Activated CD4-positive, alpha-beta T cell treated with anti-CD3 and anti-CD28 coated beads for 4 hours (primary cell): ENCODE measurements at regions not wholly inside any gene's neighbourhood (a gene's known extent, or its start where the extent isn't known, plus 50 kb on each side); places are given as distances from the start of the nearest gene placed in this dataset.

Source experiments
- DNase-seq, 2 donors: peaks; one replicate each; pipeline ENCODE4 v3.0.0-alpha.2; 2020

DNA sequence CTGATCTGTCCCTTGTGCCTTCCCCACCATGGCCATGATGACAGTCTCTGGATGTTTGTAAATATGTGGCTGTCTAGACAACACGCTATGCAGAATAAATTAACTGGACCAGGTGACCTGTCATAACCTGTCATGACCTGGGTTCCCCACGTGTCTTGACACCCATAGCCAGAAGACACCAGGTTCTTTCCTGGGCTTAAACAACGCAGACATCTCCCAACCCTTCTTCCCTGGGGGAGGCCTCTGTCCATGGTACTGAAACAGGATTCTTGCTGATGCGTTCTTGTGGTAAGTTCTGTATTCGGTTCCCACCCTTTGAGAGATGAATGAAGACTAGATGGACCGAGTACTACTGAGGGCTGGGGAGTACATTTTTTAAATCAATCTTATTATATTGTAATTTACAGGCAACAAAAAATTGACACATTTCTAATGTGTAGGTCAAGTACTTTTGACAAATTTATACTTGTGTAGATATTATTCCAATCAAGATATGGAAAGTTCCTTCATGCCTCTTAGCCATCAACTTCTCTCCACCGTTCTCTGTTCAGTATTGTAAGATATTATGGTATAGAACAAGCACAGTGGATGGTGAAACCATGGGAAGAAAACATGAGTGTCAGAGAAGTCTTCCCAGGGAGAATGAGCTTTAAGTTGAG lies 738.8 kb downstream of the PTPRU start:
- DNase-seq = no peak

DNA sequence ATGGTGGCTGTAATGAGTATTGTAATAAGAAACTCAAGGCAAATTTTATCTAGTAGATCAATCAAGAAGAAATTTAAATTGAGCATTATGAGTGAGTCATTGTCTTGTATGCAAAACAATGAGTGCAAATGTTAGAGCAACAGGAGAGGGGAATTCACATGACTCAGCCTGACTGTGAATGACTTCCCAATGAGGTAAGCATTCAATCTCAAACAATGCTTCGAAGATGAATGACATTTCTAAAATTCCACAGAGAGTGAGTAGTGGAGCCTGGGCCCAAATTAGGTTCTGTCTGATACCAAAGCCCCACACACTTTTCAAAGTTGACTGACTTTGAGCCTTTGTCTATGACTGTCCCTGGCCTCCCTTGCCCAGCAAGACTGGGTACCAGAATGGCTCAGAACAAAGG lies 738.0 kb downstream of the PTPRU start:
- no peak for DNase-seq

- DNase-seq = no peak
These were observed 737.1 kb downstream of the PTPRU start for GRCh38 chr1:29973406-29973805.

GRCh38 chr1:29972421-29973053 lies 736.2 kb downstream of the PTPRU start:
- no peak for DNase-seq

DNA sequence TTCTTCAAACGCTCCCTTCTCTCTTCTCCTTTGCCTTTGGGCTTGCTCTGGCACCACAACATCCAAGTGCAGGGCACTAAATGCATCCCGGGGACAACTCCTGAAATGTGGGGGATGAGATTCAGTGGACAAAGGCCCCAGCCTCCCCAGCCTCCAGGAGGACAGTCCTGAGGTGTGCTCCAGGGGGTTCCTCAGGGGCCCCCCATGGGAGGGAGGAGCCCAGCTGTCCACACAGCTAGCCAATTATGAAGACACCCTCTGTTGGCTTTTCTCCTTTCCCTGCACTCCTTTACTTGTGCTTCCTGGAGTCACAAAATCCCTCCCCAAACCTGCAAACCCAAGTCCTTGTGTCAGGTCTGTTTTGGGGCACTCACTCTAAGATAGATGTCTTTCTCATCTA lies 735.4 kb downstream of the PTPRU start:
- no peak for DNase-seq

DNA sequence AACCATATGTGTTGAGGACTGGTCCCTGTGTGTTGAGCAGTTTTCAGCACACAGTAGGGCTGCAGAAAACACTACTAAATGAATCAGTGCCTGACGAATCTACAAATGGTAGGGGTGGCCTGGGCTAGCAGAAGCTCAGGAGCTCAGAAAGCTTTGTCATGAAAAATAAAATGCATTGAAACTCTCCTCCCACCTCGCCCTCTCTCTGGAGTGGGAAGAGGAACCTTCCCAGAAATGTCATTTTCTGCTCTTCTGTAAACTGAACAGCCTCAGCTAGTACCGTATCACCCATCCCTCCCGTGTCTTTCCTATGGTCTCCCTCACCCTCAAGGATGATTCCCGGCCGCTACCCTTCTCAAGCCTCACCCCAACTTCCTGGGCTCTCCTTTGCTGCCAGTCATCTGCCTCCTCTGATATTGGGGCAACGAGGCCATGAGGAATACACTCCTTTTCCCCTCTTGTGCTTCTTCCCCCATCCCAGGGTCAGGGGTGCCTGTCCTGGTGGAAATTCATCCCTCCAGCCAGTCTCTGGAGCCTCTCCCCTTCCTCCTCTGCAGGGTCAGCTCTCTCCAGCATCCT lies 734.5 kb downstream of the PTPRU start:
- DNase-seq = no peak

DNA sequence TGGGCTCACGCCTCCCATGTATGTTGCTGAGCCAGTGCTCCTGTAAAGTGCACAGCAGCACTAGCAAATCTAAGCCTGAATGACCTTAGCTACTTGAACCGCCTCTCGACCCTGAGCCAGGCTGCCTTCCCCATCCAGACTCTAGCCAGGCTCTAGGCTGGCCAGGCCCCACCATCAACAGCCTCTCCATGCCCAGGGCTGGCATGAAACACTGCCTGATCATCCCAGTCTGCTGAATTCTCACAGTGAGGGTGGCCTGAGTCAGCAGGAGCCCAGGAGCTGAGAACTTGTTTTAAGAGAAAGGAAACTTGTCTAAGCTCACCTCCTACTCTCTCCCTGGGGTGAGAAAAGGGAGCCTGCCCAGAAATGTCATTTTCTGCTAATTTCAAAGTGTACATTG lies 733.3 kb downstream of the PTPRU start:
- no peak for DNase-seq

GRCh38 chr1:29967261-29967660 lies 730.9 kb downstream of the PTPRU start:
- DNase-seq = no peak

DNA sequence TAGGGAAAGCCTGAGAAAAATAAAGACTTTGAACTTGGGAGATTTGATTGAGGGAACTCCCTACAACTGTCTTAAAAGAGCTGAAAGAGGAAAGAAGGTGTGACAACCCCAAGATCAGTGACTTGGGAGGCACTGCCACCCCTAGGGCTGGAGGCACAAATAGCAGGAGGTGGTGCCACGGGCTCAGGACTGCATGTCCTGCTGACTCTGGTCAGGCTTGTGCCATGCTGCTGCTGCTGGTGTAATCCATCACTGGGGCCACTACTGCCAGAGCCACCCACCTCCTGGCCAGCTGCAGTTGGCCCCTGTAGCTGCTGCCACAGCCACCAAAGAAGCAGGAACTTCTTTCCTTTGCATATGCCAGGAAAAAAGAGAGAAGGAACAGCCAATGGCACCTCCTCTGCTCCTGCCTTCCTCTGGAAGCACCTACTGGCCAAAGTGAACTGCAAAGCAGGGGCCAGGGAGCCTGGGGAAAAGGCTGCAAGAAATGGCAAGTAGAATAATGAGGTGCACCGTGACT lies 730.3 kb downstream of the PTPRU start:
- no peak for DNase-seq

DNA sequence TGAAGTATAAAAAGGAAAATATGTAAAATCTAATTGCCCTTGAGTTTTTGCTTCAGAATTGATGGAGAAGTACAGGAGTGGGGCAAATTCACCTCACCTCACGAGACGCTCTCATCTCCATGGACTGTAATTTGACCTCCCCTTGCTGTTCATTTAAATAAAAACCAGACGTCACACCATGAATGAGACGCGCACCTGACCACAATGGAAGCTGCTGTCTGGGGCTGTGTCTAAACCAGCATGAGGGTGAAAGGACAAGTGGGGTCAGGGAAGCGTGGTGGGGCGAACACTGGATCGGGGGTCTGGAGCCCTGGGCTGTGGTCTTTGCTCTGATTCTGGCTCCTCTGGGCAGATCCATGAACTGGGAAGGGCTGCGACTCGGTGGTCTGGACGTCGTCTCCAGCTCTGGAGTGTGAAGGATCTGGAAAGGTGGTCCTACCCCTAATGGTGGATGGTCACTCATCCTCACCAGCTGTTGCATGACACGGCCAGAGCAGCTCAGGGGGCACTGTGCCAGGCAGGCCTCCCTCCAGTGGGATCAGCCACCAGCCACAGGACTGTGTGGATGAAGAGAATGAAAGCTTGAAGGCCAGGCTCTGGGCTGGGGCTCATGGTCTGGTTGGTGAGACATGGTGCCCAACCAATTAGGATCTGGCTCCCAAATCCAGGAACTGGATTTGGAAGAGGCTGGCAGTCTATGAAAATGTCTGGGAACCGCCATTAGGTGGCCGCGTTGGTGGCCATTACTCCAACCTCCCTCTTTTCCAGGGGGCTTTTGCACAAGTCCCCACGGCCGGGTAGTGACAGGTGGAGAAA lies 728.6 kb downstream of the PTPRU start:
- no peak for DNase-seq

- DNase-seq = no peak
These were observed 727.6 kb downstream of the PTPRU start for GRCh38 chr1:29963946-29964345.

DNA sequence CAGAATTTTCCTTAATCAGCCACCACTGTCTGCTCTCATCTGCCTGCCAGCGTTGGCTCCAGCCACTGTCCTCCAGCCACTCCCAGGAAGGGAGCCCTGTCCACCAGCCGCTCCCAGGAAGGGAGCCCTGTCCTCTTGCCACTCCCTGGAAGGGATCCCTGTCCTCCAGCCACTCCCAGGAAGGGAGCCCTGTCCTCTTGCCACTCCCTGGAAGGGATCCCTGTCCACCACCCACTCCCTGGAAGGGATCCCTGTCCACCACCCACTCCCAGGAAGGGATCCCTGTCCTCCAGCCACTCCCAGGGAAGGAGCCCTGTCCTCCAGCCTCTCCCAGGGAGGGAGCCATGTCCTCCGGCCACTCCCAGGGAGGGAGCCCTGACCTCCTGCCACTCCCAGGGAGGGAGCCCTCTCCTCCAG lies 726.5 kb downstream of the PTPRU start:
- DNase-seq = no peak

GRCh38 chr1:29962336-29962735 lies 726.0 kb downstream of the PTPRU start:
- no peak for DNase-seq

DNA sequence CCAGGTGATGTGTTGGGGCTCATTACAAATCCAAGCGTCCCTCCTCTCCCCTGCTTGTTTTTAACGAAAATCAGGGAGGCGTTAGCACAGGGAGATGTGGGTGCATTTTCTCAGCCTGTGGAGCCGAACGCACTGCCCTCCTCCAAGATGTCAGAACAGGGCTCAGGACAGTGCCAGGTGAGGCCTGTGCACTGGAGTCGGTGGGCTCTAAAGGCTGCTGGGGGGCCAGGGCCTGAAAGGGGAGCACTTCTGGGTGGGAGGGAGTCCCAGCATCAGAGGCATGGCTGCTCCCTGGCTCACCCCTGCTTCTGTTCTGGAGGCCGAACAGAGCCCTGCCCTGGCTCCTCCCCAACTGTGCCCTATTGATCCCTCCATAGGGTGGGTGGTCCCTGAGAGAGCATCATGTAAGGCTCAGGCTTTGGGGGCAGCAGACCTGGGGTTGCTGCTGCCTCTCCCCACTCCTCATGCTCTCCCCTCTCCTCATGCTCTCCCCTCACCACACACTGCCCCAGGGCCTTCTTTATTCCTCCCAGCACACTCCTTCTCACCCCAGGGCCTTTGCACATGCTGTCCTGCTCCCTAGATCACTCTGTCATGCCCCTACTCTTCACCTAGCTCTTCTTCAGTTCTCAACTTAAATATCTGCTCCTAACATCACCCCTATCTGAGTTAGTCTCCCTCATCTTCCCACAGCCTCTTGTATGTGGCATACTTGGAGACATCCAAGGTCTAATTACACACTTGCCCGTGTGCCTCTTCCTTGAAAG lies 725.2 kb downstream of the PTPRU start:
- no peak for DNase-seq

DNA sequence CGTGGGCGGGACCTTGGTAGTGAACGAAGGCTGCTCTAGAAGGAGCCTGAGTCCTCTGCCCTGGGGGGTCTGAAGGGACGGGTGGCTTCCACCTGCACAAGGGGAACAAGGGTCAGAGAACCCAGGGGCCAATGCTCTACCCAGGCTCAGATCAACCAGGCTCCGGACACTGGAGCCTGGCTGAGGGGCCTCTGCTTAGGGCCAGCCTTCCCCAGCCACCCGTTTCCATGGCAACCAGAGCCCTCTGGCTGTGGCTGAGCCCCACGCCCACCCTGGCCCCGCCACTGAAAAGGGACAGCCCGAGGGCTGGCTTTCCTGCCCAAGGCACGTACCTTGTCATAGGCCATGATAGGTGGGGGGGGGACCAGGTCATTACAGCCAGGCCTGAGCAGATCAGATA lies 724.6 kb downstream of the PTPRU start:
- no peak for DNase-seq

GRCh38 chr1:29960156-29960755 lies 723.9 kb downstream of the PTPRU start:
- DNase-seq = no peak

- no peak for DNase-seq
These were observed 723.0 kb downstream of the PTPRU start for GRCh38 chr1:29959356-29959755.

GRCh38 chr1:29958271-29958670 lies 721.9 kb downstream of the PTPRU start:
- DNase-seq = no peak

DNA sequence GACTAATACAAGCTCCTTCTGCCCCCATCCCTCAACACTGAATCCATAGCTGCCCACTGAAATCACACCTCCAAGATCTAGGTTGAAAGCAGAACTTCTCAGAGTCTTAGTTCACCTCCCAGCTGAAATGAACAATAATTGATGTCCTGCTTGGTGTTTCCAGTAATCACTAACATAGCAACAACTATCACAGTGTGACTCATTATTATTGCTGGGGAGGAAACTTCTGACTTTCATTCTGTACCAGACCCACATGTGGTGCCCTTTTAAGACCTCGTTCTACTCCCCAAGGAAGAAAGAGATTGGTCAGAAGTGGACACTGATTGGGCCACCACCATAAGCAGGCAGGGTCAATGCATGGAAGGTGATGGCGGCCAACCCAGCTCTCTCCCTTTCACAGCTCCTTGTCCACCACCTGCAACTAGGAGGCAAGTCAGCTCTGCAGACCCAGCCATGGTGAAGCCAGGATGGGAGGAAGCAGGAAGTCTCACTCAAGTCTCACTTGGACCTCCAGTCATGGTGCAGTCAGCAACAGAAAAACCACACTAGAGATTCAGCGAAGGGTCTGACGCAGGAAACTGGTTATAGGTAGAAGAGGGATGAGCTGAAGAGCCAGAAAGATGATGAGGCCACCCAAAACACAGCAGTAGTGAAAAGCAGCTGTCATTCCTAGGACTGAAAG lies 720.2 kb downstream of the PTPRU start:
- DNase-seq = no peak

DNA sequence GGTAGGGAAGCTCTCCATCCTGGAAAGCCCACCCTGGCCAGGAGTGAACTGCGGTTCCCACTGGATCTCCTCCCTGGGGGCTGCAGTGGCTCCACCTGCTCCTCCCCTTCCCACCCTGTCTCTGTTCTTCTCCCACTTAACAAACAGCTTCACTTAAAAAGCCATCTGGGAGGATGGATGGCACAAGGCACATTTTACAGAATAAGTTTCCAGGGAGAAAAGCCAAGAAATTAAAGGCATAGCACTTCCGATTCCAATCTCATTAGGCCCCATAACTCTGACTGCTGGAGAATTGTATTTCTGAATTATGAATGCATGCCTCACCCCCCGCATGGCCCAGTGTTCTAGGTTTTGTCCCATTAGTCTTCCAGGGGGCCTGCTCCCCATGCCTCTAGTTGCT lies 718.3 kb downstream of the PTPRU start:
- no peak for DNase-seq

- no peak for DNase-seq
These were observed 717.6 kb downstream of the PTPRU start for GRCh38 chr1:29953961-29954360.

- no peak for DNase-seq
These were observed 713.4 kb downstream of the PTPRU start for GRCh38 chr1:29949676-29950075.
